H1 (cell line): ENCODE measurements at regions not wholly inside any gene's neighbourhood (a gene's known extent, or its start where the extent isn't known, plus 50 kb on each side); places are given as distances from the start of the nearest gene placed in this dataset.

Experiments
- CTCF ChIA-PET: fragments of 300-600 bp; sonication (Branson Sonifier 250); formaldehyde crosslinking; loops from one replicate; lab custom pipeline; 2021; ENCODE audit not compliant: partially characterized antibody; lab: Charles Lee
- POLR2A ChIA-PET: fragments of 300-600 bp; sonication (Branson Sonifier 250); formaldehyde crosslinking; loops from one replicate; lab custom pipeline; 2021; ENCODE audit warnings: inconsistent platforms; ENCODE audit not compliant: partially characterized antibody; lab: Charles Lee
- DNase-seq, 2 experiments: peaks; one replicate each; pipeline versions ENCODE4 v3.0.0 to v3.0.0-alpha.2; 2010 to 2022; ENCODE audit warnings: low spot score in 2 of 2, low read depth in 1 of 2, mixed read lengths in 1 of 2
- FAIRE-seq: peaks from 2 replicates; lab custom pipeline; 2011; peaks lifted over from hg19 to GRCh38; lab: Jason Lieb, UNC
- H2AFZ ChIP-seq: 2 replicates; pipeline ENCODE4 v1.8.1; 2012; ENCODE audit warnings: low read length, inconsistent platforms
- H2AK5ac ChIP-seq: 2 replicates; pipeline ENCODE4 v1.6.1; 2013; ENCODE audit warnings: low read depth, low read length
- H2BK120ac ChIP-seq: replicated peaks from 2 replicates; pipeline ENCODE3; 2013; ENCODE audit warnings: low read depth, low read length, inconsistent platforms
- H2BK12ac ChIP-seq: 2 replicates; pipeline ENCODE4 v1.6.1; 2013; ENCODE audit warnings: low read depth, low read length
- H2BK15ac ChIP-seq: 2 replicates; pipeline ENCODE4 v1.6.1; 2013; ENCODE audit warnings: low read length
- H2BK20ac ChIP-seq: 2 replicates; pipeline ENCODE4 v1.6.1; 2013; ENCODE audit warnings: low read length
- H2BK5ac ChIP-seq: 2 replicates; pipeline ENCODE4 v1.6.1; 2013; ENCODE audit warnings: low read depth, low read length
- H3K14ac ChIP-seq: 2 replicates; pipeline ENCODE4 v1.6.1; 2013; ENCODE audit warnings: inconsistent platforms; ENCODE audit not compliant: insufficient read length
- H3K18ac ChIP-seq: 2 replicates; pipeline ENCODE4 v1.6.1; 2013; ENCODE audit warnings: low read length; ENCODE audit errors: extremely low read depth
- H3K23ac ChIP-seq: 2 replicates; pipeline ENCODE4 v1.6.1; 2013; ENCODE audit warnings: inconsistent platforms; ENCODE audit not compliant: insufficient read length
- H3K23me2 ChIP-seq: 2 replicates; pipeline ENCODE4 v1.6.1; 2013; ENCODE audit warnings: low read depth, low read length
- H3K27ac ChIP-seq: 2 replicates; pipeline ENCODE4 v1.6.1; 2011; ENCODE audit warnings: low read depth, low read length, inconsistent platforms
- H3K27me3 ChIP-seq, 4 experiments: replicated peaks in 1 of 4; 1 replicate in 1 of 4; 2 replicates in 3 of 4; pipeline versions ENCODE4 v1.6.1 to v1.8.1; 2011 to 2013; ENCODE audit warnings: low read length in 3 of 4, mild to moderate bottlenecking in 3 of 4, inconsistent platforms in 2 of 4, mixed read lengths in 2 of 4, moderate library complexity in 1 of 4; ENCODE audit not compliant: control insufficient read depth in 3 of 4, insufficient read depth in 3 of 4; ENCODE audit errors: extremely low read depth in 1 of 4
- H3K36me3 ChIP-seq, 4 experiments: 2 replicates each; pipeline versions ENCODE4 v1.6.1 to v1.8.1; 2011 to 2013; ENCODE audit warnings: mild to moderate bottlenecking in 4 of 4, low read length in 3 of 4, moderate library complexity in 2 of 4, control low read depth in 1 of 4, inconsistent platforms in 1 of 4; ENCODE audit not compliant: insufficient read depth in 4 of 4, control insufficient read depth in 2 of 4
- H3K4ac ChIP-seq: replicated peaks from 2 replicates; pipeline ENCODE3; 2013; ENCODE audit warnings: low read length, low read depth, mixed read lengths, inconsistent platforms; ENCODE audit not compliant: insufficient read length
- H3K4me1 ChIP-seq, 4 experiments: replicated peaks in 1 of 4; 1 replicate in 1 of 4; 2 replicates in 3 of 4; pipeline versions ENCODE4 v1.6.1 to v1.8.1; 2011 to 2013; ENCODE audit warnings: low read length in 3 of 4, inconsistent platforms in 2 of 4, mixed read lengths in 1 of 4; ENCODE audit not compliant: insufficient read depth in 4 of 4, control insufficient read depth in 3 of 4
- H3K4me2 ChIP-seq, 2 experiments: 2 replicates each; pipeline versions ENCODE4 v1.6.1 to v1.8.1; 2011 to 2013; ENCODE audit warnings: low read depth in 2 of 2, low read length in 2 of 2, control low read depth in 1 of 2, inconsistent platforms in 1 of 2, mild to moderate bottlenecking in 1 of 2; ENCODE audit not compliant: insufficient read depth in 1 of 2
- H3K4me3 ChIP-seq, 4 experiments: fragments of 200-600, 300-600 bp in 1 of 4; sonication (generic), shearing (Covaris generic), sonication (Bioruptor Twin) in 1 of 4; 2 replicates each; pipeline versions ENCODE4 v1.5.1 to v1.8.1; 2011 to 2016; ENCODE audit warnings: low read length in 4 of 4, low read depth in 3 of 4, control low read depth in 2 of 4, inconsistent platforms in 2 of 4, mild to moderate bottlenecking in 2 of 4, mixed read lengths in 1 of 4, moderate library complexity in 1 of 4; ENCODE audit not compliant: insufficient read depth in 2 of 4; ENCODE audit errors: extremely low read depth in 1 of 4
- H3K56ac ChIP-seq: replicated peaks from 2 replicates; pipeline ENCODE3; 2013; ENCODE audit warnings: low read depth, mild to moderate bottlenecking, mixed read lengths, low read length, inconsistent platforms; ENCODE audit not compliant: insufficient read length
- H3K79me1 ChIP-seq: 2 replicates; pipeline ENCODE4 v1.6.1; 2013; ENCODE audit warnings: low read depth, low read length, control low read depth
- H3K79me2 ChIP-seq, 2 experiments: 2 replicates each; pipeline versions ENCODE4 v1.6.1 to v1.8.1; 2012 to 2013; ENCODE audit warnings: low read length in 2 of 2, mild to moderate bottlenecking in 2 of 2, inconsistent platforms in 1 of 2; ENCODE audit not compliant: insufficient read depth in 2 of 2, control insufficient read depth in 1 of 2
- H3K9ac ChIP-seq, 4 experiments: replicated peaks in 1 of 4; 1 replicate in 1 of 4; 2 replicates in 3 of 4; pipeline versions ENCODE4 v1.6.1 to v1.8.1; 2011 to 2013; ENCODE audit warnings: low read depth in 3 of 4, low read length in 3 of 4, control low read depth in 2 of 4, mild to moderate bottlenecking in 2 of 4, moderate library complexity in 2 of 4, inconsistent platforms in 1 of 4; ENCODE audit errors: extremely low read depth in 1 of 4
- H3K9me3 ChIP-seq, 2 experiments: 2 replicates each; pipeline versions ENCODE4 v1.6.1 to v1.8.1; 2012 to 2013; ENCODE audit warnings: mild to moderate bottlenecking in 2 of 2, moderate library complexity in 2 of 2, control low read depth in 1 of 2, inconsistent platforms in 1 of 2, low read depth in 1 of 2, low read length in 1 of 2, mixed read lengths in 1 of 2; ENCODE audit not compliant: insufficient read depth in 2 of 2
- H4K20me1 ChIP-seq, 2 experiments: replicated peaks in 1 of 2; 2 replicates each; pipeline versions ENCODE3 to v1.8.1; 2011 to 2013; ENCODE audit warnings: inconsistent platforms in 2 of 2, low read length in 2 of 2, mild to moderate bottlenecking in 1 of 2; ENCODE audit not compliant: insufficient read depth in 2 of 2, control insufficient read depth in 1 of 2
- H4K5ac ChIP-seq: 2 replicates; pipeline ENCODE4 v1.6.1; 2013; ENCODE audit warnings: low read length, low read depth, mixed read lengths, inconsistent platforms; ENCODE audit not compliant: insufficient read length
- H4K8ac ChIP-seq: 2 replicates; pipeline ENCODE4 v1.8.0; 2013; ENCODE audit warnings: mild to moderate bottlenecking, moderate library complexity, low read length, inconsistent platforms; ENCODE audit not compliant: insufficient read depth; ENCODE audit errors: extremely low read depth
- H4K91ac ChIP-seq: replicated peaks from 2 replicates; pipeline ENCODE3; 2013; ENCODE audit warnings: low read length, mixed read lengths, inconsistent platforms; ENCODE audit not compliant: insufficient read length
- BACH1 ChIP-seq: IDR thresholded peaks from 2 replicates; pipeline ENCODE4 v1.6.1; 2012; ENCODE audit warnings: low read length, improper control_type of control experiment
- BCL11A ChIP-seq, 2 experiments: IDR thresholded peaks; one replicate each; pipeline ENCODE4 v1.6.1; 2011; ENCODE audit warnings: low read depth in 2 of 2, low read length in 2 of 2, mild to moderate bottlenecking in 2 of 2
- BRCA1 ChIP-seq: IDR thresholded peaks from 2 replicates; pipeline ENCODE4 v1.6.1; 2012; ENCODE audit warnings: low read depth, low read length, improper control_type of control experiment
- EZH2 ChIP-seq: fragments of 200-600 bp; sonication (generic); IDR thresholded peaks from 2 replicates; pipeline ENCODE4 v1.7.1; 2012; ENCODE audit warnings: low read depth, mild to moderate bottlenecking, moderate library complexity, low read length, inconsistent platforms; ENCODE audit not compliant: severe bottlenecking
- HDAC6 ChIP-seq: IDR thresholded peaks from one replicate; pipeline ENCODE4 v1.7.1; 2012; ENCODE audit warnings: low read depth, mild to moderate bottlenecking, inconsistent platforms, low read length, moderate library complexity
- RAD21 ChIP-seq, 2 experiments: IDR thresholded peaks in 1 of 2; conservative IDR thresholded peaks in 1 of 2; 2 replicates each; pipeline ENCODE4 v1.6.1; 2011; ENCODE audit warnings: low read depth in 2 of 2, low read length in 2 of 2, improper control_type of control experiment in 1 of 2, inconsistent platforms in 1 of 2, mild to moderate bottlenecking in 1 of 2, moderate library complexity in 1 of 2
- WGBS, 2 experiments: shearing (Covaris generic) in 1 of 2; methylation state at CpG; one replicate each; pipeline versions ENCODE4 v1.1.6 to v1.1.7; 2013 to 2015; ENCODE audit warnings: low lambda C conversion rate in 2 of 2, mixed read lengths in 2 of 2, inconsistent platforms in 1 of 2, low coverage in 1 of 2, missing lambda C conversion rate in 1 of 2; ENCODE audit not compliant: insufficient replicate concordance in 2 of 2, insufficient coverage in 1 of 2, insufficient read length in 1 of 2; ENCODE audit errors: extremely low coverage in 1 of 2, missing lambda C conversion rate in 1 of 2; 5-methylcytosine and 5-hydroxymethylcytosine counted together
- TF ChIP-seq, protein P1 (sequence below): IDR thresholded peaks from 2 replicates; pipeline ENCODE4 v1.6.1; 2012; ENCODE audit warnings: inconsistent platforms

DNA sequence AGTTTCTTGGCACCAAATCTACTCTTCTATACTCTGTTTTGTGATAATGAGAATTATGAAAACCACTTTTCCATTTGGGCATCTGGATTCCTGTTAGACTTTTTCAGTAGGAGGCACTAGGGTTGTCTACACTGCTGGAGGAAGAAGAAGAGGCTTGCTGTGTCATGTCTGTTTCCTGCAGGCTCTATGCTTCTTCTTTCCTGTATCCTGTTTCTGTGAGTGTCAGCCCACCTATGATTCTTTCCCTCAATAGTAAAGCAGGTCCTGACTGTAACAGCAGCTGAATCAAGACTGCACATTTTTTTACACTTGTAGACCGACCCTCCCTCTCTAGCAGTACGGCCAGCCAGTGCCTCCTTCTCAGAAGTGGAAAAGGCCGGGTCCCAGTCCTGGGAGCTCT, 603.9 kb downstream of the HDGFL1 start:
- no peak for FAIRE-seq
- peaks cover 4% of the 10 kb centered on the region in 2 experiments; a peak in 2 of 4 replicates for H3K9me3 ChIP-seq
- no peak overlapping the region for H3K56ac ChIP-seq
- CTCF ChIA-PET: interaction anchor here (1.6 kb wide), 1 partner anchor 24 kb away, joined by 3 read pairs; no protein-coding TSS in a partner anchor
- H3K36me3 ChIP-seq: no peaks in the 10 kb centered on the region
- H2BK120ac ChIP-seq: no peak overlapping the region
- no peaks in the 10 kb centered on the region for H3K79me2 ChIP-seq
- H2BK20ac ChIP-seq: no peak overlapping the region
- H3K9ac ChIP-seq: no peak overlapping the region
- H3K79me1 ChIP-seq: no peaks in the 10 kb centered on the region
- no peak for DNase-seq
- TF ChIP-seq EZH2: no peak
- TF ChIP-seq BACH1: no peak
- TF ChIP-seq, protein P1, sequence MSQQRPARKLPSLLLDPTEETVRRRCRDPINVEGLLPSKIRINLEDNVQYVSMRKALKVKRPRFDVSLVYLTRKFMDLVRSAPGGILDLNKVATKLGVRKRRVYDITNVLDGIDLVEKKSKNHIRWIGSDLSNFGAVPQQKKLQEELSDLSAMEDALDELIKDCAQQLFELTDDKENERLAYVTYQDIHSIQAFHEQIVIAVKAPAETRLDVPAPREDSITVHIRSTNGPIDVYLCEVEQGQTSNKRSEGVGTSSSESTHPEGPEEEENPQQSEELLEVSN: no peak
- TF ChIP-seq BRCA1: no peak
- TF ChIP-seq RAD21 (IDR thresholded peaks at IDR 0.05 in 1 of 2, conservative IDR thresholded peaks at IDR 0.05 in 1 of 2; ENCODE audit: low read depth in 2 of 2, low read length in 2 of 2): no peak
- TF ChIP-seq BCL11A (IDR thresholded peaks at IDR 0.05; ENCODE audit: low read depth in 2 of 2, low read length in 2 of 2): no peak
- no peak for TF ChIP-seq HDAC6
- TF ChIP-seq, all 59 proteins: peak for 0
- Histone ChIP-seq H3K27ac (no peak overlapping the region), H3K27me3 (no peaks in the 10 kb centered on the region), H2AFZ (no peak overlapping the region), H2BK12ac (no peak overlapping the region), H3K18ac (no peak overlapping the region), H3K4me1 (peaks cover 0 to 7% (median under 1%) of the 10 kb centered on the region in 4 experiments; a peak in 3 of 7 replicates), H3K23ac (no peak overlapping the region), H2BK5ac (no peak overlapping the region), H3K4me2 (no peak overlapping the region), H4K8ac (no peak overlapping the region), H3K4me3 (no peak overlapping the region), H3K4ac (no peak overlapping the region), H4K20me1 (no peaks in the 10 kb centered on the region), H3K23me2 (no peaks in the 10 kb centered on the region), H2AK5ac (no peak overlapping the region), H3K14ac (no peak overlapping the region), H4K5ac (no peak overlapping the region), H2BK15ac (no peak overlapping the region), H4K91ac (no peak overlapping the region)
- WGBS, 2 experiments: 91% methylated on average over 3 of the region's 3 CpGs; no CpG with 5 or more reads in 1 of the 2 experiments
- POLR2A ChIA-PET: no interaction called here
